Lower lobe of right lung (tissue), 2 donors: ENCODE measurements at regions not wholly inside any gene's neighbourhood (a gene's known extent, or its start where the extent isn't known, plus 50 kb on each side); places are given as distances from the start of the nearest gene placed in this dataset.
"Not testable (repeated sequence)": the region's sequence is repeated elsewhere in the genome, so short reads cannot be mapped to it uniquely, and the experiment has no call there.

Experiments
- ATAC-seq, 2 donors: fragments of 200-7000 bp; cut with Tn5 transposase; one replicate each; pipeline ENCODE4 v1.9.1; 2020 to 2022; ENCODE audit warnings: mild to moderate bottlenecking in 2 of 2, moderate library complexity in 2 of 2
- DNase-seq: peaks from one replicate; pipeline ENCODE4 v3.0.0-alpha.2; 2020
- H3K27ac ChIP-seq: fragments of 200-600 bp; one replicate; pipeline ENCODE4 v1.8.0; 2022
- H3K27me3 ChIP-seq: fragments of 200-600 bp; one replicate; pipeline ENCODE4 v1.8.0; 2022; ENCODE audit warnings: low read depth
- H3K36me3 ChIP-seq: fragments of 200-600 bp; one replicate; pipeline ENCODE4 v1.8.0; 2022; ENCODE audit warnings: mild to moderate bottlenecking
- H3K4me1 ChIP-seq: fragments of 200-600 bp; one replicate; pipeline ENCODE4 v1.8.0; 2022
- H3K4me3 ChIP-seq: fragments of 200-600 bp; one replicate; pipeline ENCODE4 v1.8.0; 2022; ENCODE audit warnings: mild to moderate bottlenecking
- H3K9me3 ChIP-seq: fragments of 200-600 bp; one replicate; pipeline ENCODE4 v1.8.0; 2022
- CTCF ChIP-seq: fragments of 200-600 bp; IDR thresholded peaks from one replicate; pipeline ENCODE4 v1.8.0; 2022; ENCODE audit warnings: antibody characterized with exemption, mild to moderate bottlenecking
- intact Hi-C: fragments of 100-400 bp; cut with DNase I; formaldehyde crosslinking; loops from one replicate; pipeline ENCODE4 v1.11.0; 2022
- donor health status: DM: no; HTN: yes; CAD: no; lungs with severe emphysema.

- no peak for ATAC-seq
- Histone ChIP-seq H3K4me3 (no peak overlapping the region), H3K4me1 (no peaks in the 10 kb centered on the region), H3K9me3 (no peaks in the 10 kb centered on the region), H3K36me3 (no peaks in the 10 kb centered on the region), H3K27me3 (no peaks in the 10 kb centered on the region), H3K27ac (no peak overlapping the region)
- no peak for DNase-seq
- intact Hi-C loops: no loop called here
- no peak for TF ChIP-seq CTCF
These were observed 168.3 kb downstream of the TM2D1 start for GRCh38 chr1:61556631-61557030.

GRCh38 chr1:61552630-61553305, 172.2 kb downstream of the TM2D1 start:
- no peaks in the 10 kb centered on the region for H3K9me3 ChIP-seq
- ATAC-seq: no peak
- no peaks in the 10 kb centered on the region for H3K36me3 ChIP-seq
- DNase-seq: no peak
- H3K27me3 ChIP-seq: no peaks in the 10 kb centered on the region
- no peak overlapping the region for H3K27ac ChIP-seq
- no peaks in the 10 kb centered on the region for H3K4me1 ChIP-seq
- intact Hi-C loops: no loop called here
- no peak overlapping the region for H3K4me3 ChIP-seq
- no peak for TF ChIP-seq CTCF

- DNase-seq, ATAC-seq, H3K36me3 ChIP-seq, H3K27me3 ChIP-seq, H3K9me3 ChIP-seq, H3K4me1 ChIP-seq, intact Hi-C loops, H3K4me3 ChIP-seq, H3K27ac ChIP-seq: not testable (repeated sequence)
These were observed 177.6 kb downstream of the TM2D1 start for GRCh38 chr1:61547302-61547701.

- H3K27ac ChIP-seq, intact Hi-C loops, ATAC-seq, H3K27me3 ChIP-seq, DNase-seq, H3K4me3 ChIP-seq, H3K36me3 ChIP-seq, H3K4me1 ChIP-seq, H3K9me3 ChIP-seq: not testable (repeated sequence)
These were observed 180.1 kb downstream of the TM2D1 start for GRCh38 chr1:61544870-61545269.

- H3K27me3 ChIP-seq, DNase-seq, H3K4me1 ChIP-seq, ATAC-seq, H3K9me3 ChIP-seq, H3K36me3 ChIP-seq, H3K4me3 ChIP-seq, H3K27ac ChIP-seq, intact Hi-C loops: not testable (repeated sequence)
These were observed 181.4 kb downstream of the TM2D1 start for GRCh38 chr1:61543498-61543897.

GRCh38 chr1:61539720-61540462, 185.1 kb downstream of the TM2D1 start:
- Histone ChIP-seq H3K4me1 (no peaks in the 10 kb centered on the region), H3K27ac (no peak overlapping the region), H3K36me3 (no peaks in the 10 kb centered on the region), H3K27me3 (no peaks in the 10 kb centered on the region), H3K9me3 (no peaks in the 10 kb centered on the region), H3K4me3 (no peak overlapping the region)
- DNase-seq: no peak
- no peak for ATAC-seq
- TF ChIP-seq CTCF: no peak
- intact Hi-C loops: no loop called here

GRCh38 chr1:61538228-61538627, 186.7 kb downstream of the TM2D1 start:
- H3K4me1 ChIP-seq: no peaks in the 10 kb centered on the region
- H3K36me3 ChIP-seq: no peaks in the 10 kb centered on the region
- TF ChIP-seq CTCF: no peak
- ATAC-seq (no peak), DNase-seq (no peak)
- no peak overlapping the region for H3K4me3 ChIP-seq
- H3K27me3 ChIP-seq: no peaks in the 10 kb centered on the region
- no peaks in the 10 kb centered on the region for H3K9me3 ChIP-seq
- intact Hi-C loops: no loop called here
- H3K27ac ChIP-seq: no peak overlapping the region
